ENCODE measurements at regions not wholly inside any gene's neighbourhood (a gene's known extent, or its start where the extent isn't known, plus 50 kb on each side); places are given as distances from the start of the nearest gene placed in this dataset.

DNA sequence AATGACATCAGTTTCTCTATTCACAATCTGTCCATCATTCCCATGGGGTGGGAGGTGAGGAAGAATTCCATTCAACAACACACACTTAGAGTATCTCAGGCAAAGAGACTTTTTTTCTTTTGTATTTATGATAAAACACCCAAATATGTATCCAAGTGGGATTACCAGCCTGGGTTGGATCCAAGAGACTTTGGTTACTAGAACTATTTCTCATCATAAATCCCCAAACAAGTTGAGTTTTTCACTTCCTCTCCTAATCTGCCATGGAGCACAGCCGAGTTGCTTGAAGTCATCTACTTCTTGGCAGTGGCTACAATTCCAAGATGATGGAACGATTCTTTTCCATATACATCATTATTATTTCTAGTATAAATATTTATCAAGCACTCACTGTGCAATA, 209.2 kb upstream of the HMGA2 start:
- TF ChIP-seq ZFX (IDR thresholded peaks at IDR 0.05) (no peak), CTCF (conservative IDR thresholded peaks at IDR 0.05) (no peak)
- H3K27ac ChIP-seq = no peak overlapping the region

- H3K27ac ChIP-seq = no peak overlapping the region
- TF ChIP-seq CTCF (conservative IDR thresholded peaks at IDR 0.05) = no peak
- TF ChIP-seq ZFX (IDR thresholded peaks at IDR 0.05) = no peak
These were observed 208.3 kb upstream of the HMGA2 start for GRCh38 chr12:65616022-65616421.

DNA sequence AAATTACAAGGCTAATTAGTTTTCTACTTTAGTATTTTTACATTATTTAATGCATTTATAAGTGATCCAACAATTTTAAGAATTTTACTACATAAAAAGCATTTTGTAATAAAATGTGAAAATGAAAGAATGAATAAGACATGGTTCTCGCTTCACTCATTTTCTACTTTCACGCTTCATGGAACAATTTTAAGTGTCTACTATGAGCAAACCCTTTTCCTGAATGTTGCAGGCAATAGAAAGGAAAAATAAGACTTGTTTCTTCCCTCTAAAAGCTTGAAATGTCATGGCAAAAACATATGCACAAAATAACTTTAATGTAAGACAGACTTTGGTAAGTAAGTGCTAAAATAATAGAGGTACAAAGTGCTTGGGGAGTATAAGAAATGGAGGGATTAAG, 205.7 kb upstream of the HMGA2 start:
- no peak for TF ChIP-seq CTCF (conservative IDR thresholded peaks at IDR 0.05)
- no peak overlapping the region for H3K27ac ChIP-seq

DNA sequence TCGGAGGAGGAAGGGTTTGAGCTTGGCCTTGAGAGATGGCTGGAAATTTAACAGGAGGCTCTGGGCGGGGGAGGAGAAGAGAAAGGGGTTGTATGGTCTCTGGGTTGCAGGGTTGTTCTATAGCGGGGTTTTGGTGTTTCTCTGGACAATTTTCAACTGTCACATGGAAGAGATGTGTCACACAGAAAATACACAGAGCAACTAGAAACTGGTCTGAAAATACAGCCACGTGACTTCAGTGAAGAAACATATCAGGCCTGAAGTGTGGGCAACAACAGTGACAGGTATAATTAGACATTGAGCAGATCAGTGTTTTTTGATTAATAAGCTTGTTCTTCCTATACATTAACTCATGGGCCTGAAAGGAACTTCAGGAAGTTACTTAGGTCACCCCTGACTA, 205.3 kb upstream of the HMGA2 start:
- no peak overlapping the region for H3K27ac ChIP-seq
- TF ChIP-seq ZFX (IDR thresholded peaks at IDR 0.05) = no peak
- TF ChIP-seq CTCF (conservative IDR thresholded peaks at IDR 0.05) = no peak

DNA sequence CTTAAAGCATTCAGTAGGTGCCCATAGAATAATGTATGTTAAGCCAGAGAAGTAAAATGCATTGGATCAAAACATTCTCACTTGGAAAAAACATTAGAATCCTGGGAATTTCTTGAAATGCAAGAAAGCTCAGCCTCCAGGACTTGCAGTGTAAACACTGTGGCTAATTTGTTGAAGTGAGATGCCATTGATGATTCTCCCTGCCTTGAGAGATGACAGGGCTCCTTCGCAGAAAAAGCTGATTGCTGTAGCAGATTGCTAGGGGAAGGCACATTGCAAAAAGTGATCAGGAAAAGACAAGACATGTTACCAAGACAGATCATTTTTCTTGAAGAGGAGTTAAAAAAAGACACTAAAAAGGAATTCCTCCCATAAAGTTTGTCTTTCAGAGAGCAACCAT, 204.2 kb upstream of the HMGA2 start:
- TF ChIP-seq CTCF (conservative IDR thresholded peaks at IDR 0.05) = no peak
- H3K27ac ChIP-seq = no peak overlapping the region

- no peak overlapping the region for H3K27ac ChIP-seq
- TF ChIP-seq CTCF (conservative IDR thresholded peaks at IDR 0.05) (no peak), ZFX (IDR thresholded peaks at IDR 0.05) (no peak)
These were observed 202.2 kb upstream of the HMGA2 start for GRCh38 chr12:65622056-65622455.

- no peak overlapping the region for H3K27ac ChIP-seq
- TF ChIP-seq CTCF (conservative IDR thresholded peaks at IDR 0.05) (no peak), ZFX (IDR thresholded peaks at IDR 0.05) (no peak)
These were observed 200.8 kb upstream of the HMGA2 start for GRCh38 chr12:65623507-65623906.

All from C4-2B (cell line).